ENCODE measurements at regions not wholly inside any gene's neighbourhood (a gene's known extent, or its start where the extent isn't known, plus 50 kb on each side); places are given as distances from the start of the nearest gene placed in this dataset.
A peak's percentile ranks its signal among the peaks of the same experiment; 100 is the strongest.
"Not testable (repeated sequence)": the region's sequence is repeated elsewhere in the genome, so short reads cannot be mapped to it uniquely, and the experiment has no call there.

DNA sequence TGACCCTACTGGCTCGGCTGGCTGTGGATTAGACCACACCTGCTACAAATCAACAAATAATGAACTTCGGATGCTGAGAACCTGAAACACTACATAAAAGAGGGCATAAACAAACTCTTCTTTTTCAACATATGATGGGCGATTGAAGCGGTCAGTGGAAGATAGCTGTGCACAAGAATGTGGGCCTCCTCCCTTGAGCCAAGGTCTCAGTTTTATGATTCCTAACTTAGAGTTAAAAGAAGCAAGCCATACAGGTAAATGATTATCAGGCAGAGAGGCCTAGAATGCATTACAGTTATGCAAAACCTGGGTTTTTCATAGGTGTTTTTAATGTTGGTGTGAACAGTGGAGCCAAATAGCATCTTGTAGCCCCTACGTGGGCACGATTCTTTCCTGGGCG, 307.9 kb upstream of the PLGLB1 start:
- H3K9me3 ChIP-seq; H3K4me3 ChIP-seq; H3K27ac ChIP-seq; H3K36me3 ChIP-seq; intact Hi-C loops (cut with DNase I); H3K4me1 ChIP-seq; DNase-seq; ATAC-seq; H3K27me3 ChIP-seq: not testable (repeated sequence)
- WGBS (ENCODE audit: insufficient coverage, low coverage, low lambda C conversion rate, missing lambda C conversion rate), result 100% methylated on average over 2 of the region's 7 CpGs

GRCh38 chr2:87330486-87330885, 308.8 kb upstream of the PLGLB1 start:
- ATAC-seq; H3K27ac ChIP-seq; H3K4me1 ChIP-seq; H3K9me3 ChIP-seq; H3K4me3 ChIP-seq; intact Hi-C loops (cut with DNase I); DNase-seq; H3K27me3 ChIP-seq; H3K36me3 ChIP-seq: not testable (repeated sequence)
- no CpG with 5 or more reads among the region's 4 CpGs for WGBS (ENCODE audit: insufficient coverage, low coverage, low lambda C conversion rate, missing lambda C conversion rate)

DNA sequence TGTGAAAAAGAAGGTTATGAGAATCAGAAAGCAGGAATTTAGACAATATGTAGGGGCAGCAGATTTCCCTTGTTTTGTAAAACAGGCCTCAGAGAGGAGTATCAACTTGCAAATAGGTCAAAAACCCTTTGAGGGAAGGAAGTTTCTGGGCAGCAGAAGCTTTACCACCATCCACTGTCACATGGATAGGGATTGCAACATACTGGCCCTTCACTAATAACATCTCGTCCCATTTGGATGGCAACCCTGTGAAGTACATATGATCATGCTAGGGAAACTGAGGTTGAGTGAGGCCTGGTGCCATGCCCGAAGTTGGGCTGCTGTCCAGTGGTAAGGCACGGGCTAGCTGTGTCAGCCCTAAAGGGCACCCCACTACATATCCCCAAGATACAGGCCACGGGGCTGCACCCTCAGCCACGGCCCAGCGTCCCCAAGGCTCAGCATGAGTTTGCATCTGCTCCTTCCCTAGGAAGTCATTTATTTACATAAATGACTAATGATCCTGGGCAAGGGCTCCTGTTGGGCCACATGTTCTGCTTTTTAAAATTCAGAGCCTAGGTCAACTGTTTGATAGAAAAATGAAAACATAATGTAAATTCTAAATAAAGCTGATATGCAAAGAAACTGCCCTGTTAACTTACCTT, 310.4 kb upstream of the PLGLB1 start:
- H3K27ac ChIP-seq; intact Hi-C loops (cut with DNase I); H3K9me3 ChIP-seq; DNase-seq; H3K27me3 ChIP-seq; H3K4me1 ChIP-seq; H3K4me3 ChIP-seq; H3K36me3 ChIP-seq: not testable (repeated sequence)
- peak in 2 of 4 donors; percentile 55 to 79 for ATAC-seq
- WGBS (ENCODE audit: insufficient coverage, low coverage, low lambda C conversion rate, missing lambda C conversion rate), result 33% methylated on average over 1 of the region's 6 CpGs

- intact Hi-C loops (cut with DNase I); H3K9me3 ChIP-seq; DNase-seq; H3K27me3 ChIP-seq; H3K36me3 ChIP-seq; H3K4me3 ChIP-seq; H3K27ac ChIP-seq; H3K4me1 ChIP-seq: not testable (repeated sequence)
- peak in 3 of 4 donors; percentile 15 to 54 (median 33) for ATAC-seq
- WGBS (ENCODE audit: insufficient coverage, low coverage, low lambda C conversion rate, missing lambda C conversion rate), result 41% methylated on average over 2 of the region's 2 CpGs
Observed at GRCh38 chr2:87334888-87335287, 313.2 kb upstream of the PLGLB1 start.

- ATAC-seq, result peak; percentile 82 to 99 (median 86)
- H3K4me1 ChIP-seq; intact Hi-C loops (cut with DNase I); H3K4me3 ChIP-seq; DNase-seq; H3K36me3 ChIP-seq; H3K27ac ChIP-seq; H3K9me3 ChIP-seq; H3K27me3 ChIP-seq: not testable (repeated sequence)
- WGBS (ENCODE audit: insufficient coverage, low coverage, low lambda C conversion rate, missing lambda C conversion rate), result 0% methylated on average over 1 of the region's 1 CpG
Observed at GRCh38 chr2:87338998-87339397, 317.4 kb upstream of the PLGLB1 start.

DNA sequence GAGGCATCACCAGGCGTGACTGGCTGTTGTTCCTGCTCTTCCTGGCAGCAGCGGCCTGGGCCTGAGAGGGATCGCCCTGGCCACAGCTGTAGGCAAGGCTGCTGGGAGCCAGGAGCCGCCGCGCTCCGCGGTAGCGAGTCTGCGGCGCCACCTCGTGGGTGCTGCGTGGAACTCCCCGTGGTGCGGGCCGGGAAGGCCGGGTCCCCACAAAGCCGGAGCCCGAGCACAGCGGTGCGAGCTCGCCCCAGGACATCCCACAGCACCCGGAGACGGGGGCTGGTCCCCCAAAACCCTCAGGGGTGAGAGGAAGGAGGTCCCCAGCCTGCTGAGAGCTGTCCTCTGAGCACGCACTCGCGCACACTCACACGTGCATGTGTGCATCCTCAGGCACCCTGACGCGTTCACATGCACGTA, 320.0 kb upstream of the PLGLB1 start:
- WGBS (ENCODE audit: insufficient coverage, low coverage, low lambda C conversion rate, missing lambda C conversion rate), result 15% methylated on average over 11 of the region's 31 CpGs

GRCh38 chr2:87342175-87342574, 320.5 kb upstream of the PLGLB1 start:
- peak in 1 of 3 donors; percentile 25 for DNase-seq
- WGBS (ENCODE audit: insufficient coverage, low coverage, low lambda C conversion rate, missing lambda C conversion rate), result 81% methylated on average over 4 of the region's 24 CpGs
- ATAC-seq; H3K4me1 ChIP-seq; H3K27me3 ChIP-seq; H3K9me3 ChIP-seq; H3K4me3 ChIP-seq; intact Hi-C loops (cut with DNase I); H3K36me3 ChIP-seq; H3K27ac ChIP-seq: not testable (repeated sequence)

More for the DNA sequence above, 320.0 kb upstream of the PLGLB1 start:
- H3K27ac ChIP-seq; H3K27me3 ChIP-seq; H3K9me3 ChIP-seq; H3K4me1 ChIP-seq; H3K36me3 ChIP-seq; intact Hi-C loops (cut with DNase I); H3K4me3 ChIP-seq: not testable (repeated sequence)
- TF ChIP-seq, protein P1, sequence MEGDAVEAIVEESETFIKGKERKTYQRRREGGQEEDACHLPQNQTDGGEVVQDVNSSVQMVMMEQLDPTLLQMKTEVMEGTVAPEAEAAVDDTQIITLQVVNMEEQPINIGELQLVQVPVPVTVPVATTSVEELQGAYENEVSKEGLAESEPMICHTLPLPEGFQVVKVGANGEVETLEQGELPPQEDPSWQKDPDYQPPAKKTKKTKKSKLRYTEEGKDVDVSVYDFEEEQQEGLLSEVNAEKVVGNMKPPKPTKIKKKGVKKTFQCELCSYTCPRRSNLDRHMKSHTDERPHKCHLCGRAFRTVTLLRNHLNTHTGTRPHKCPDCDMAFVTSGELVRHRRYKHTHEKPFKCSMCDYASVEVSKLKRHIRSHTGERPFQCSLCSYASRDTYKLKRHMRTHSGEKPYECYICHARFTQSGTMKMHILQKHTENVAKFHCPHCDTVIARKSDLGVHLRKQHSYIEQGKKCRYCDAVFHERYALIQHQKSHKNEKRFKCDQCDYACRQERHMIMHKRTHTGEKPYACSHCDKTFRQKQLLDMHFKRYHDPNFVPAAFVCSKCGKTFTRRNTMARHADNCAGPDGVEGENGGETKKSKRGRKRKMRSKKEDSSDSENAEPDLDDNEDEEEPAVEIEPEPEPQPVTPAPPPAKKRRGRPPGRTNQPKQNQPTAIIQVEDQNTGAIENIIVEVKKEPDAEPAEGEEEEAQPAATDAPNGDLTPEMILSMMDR (IDR thresholded peaks at IDR 0.05), result peak; percentile 48 to 73 (median 66)
- ATAC-seq (peak; percentile 45 to 69 (median 63)), DNase-seq (peak; percentile 77 to 84 (median 82))

GRCh38 chr2:87343347-87343746, 321.7 kb upstream of the PLGLB1 start:
- ATAC-seq; H3K4me3 ChIP-seq; H3K27ac ChIP-seq; H3K9me3 ChIP-seq; intact Hi-C loops (cut with DNase I); H3K27me3 ChIP-seq; H3K4me1 ChIP-seq; H3K36me3 ChIP-seq; DNase-seq: not testable (repeated sequence)
- WGBS (ENCODE audit: insufficient coverage, low coverage, low lambda C conversion rate, missing lambda C conversion rate), result 49% methylated on average over 5 of the region's 6 CpGs

- H3K4me1 ChIP-seq; H3K27me3 ChIP-seq; ATAC-seq; DNase-seq; H3K36me3 ChIP-seq; intact Hi-C loops (cut with DNase I); H3K27ac ChIP-seq; H3K9me3 ChIP-seq; H3K4me3 ChIP-seq: not testable (repeated sequence)
- WGBS (ENCODE audit: insufficient coverage, low coverage, low lambda C conversion rate, missing lambda C conversion rate), result 67% methylated on average over 11 of the region's 12 CpGs
Observed at GRCh38 chr2:87345283-87345682, 323.6 kb upstream of the PLGLB1 start.

DNA sequence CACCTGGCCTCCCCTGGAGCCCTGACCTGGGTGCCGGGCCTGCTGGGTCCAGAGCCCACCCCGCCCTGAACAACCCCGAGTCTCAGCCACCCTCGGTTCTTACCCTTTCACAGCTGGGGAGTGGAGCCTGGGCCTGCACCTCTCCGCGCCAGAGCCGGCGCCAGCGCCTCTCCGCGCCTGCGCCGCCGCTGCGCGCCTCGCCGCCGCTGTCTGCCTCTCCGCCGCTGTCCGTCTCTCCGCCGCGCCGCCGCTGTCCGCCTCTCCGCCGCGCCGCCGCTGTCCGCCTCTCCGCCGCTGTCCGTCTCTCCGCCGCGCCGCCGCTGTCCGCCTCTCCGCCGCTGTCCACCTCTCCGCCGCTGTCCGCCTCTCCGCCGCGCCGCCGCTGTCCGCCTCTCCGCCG, 326.9 kb upstream of the PLGLB1 start:
- intact Hi-C loops (cut with DNase I); H3K4me1 ChIP-seq; H3K4me3 ChIP-seq; H3K27me3 ChIP-seq; H3K36me3 ChIP-seq; H3K27ac ChIP-seq; H3K9me3 ChIP-seq; ATAC-seq: not testable (repeated sequence)
- WGBS (ENCODE audit: insufficient coverage, low coverage, low lambda C conversion rate, missing lambda C conversion rate), result 97% methylated on average over 37 of the region's 56 CpGs
- DNase-seq, result peak in 1 of 3 donors; percentile 39

DNA sequence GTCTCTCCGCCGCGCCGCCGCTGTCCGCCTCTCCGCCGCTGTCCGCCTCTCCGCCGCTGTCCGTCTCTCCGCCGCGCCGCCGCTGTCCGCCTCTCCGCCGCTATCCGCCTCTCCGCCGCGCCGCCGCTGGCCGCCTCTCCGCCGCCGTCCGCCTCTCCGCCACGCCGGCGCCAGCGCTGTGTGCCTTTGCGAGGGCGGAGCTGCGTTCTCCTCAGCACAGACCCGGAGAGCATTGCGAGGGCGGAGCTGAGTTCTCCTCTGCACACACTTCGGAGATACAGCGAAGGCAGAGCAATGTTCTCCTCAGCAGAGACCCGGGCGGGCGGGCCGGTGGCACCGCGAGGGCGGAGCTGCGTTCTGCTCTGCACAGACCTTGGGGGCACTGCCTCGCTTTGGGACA, 327.4 kb upstream of the PLGLB1 start:
- H3K36me3 ChIP-seq; H3K27ac ChIP-seq; H3K4me3 ChIP-seq; intact Hi-C loops (cut with DNase I); H3K4me1 ChIP-seq; ATAC-seq; H3K27me3 ChIP-seq; H3K9me3 ChIP-seq: not testable (repeated sequence)
- 97% methylated on average over 37 of the region's 53 CpGs for WGBS (ENCODE audit: insufficient coverage, low coverage, low lambda C conversion rate, missing lambda C conversion rate)
- peak in 1 of 3 donors; percentile 14 for DNase-seq

Measured in right lobe of liver (tissue), 6 donors.